ENCODE measurements at regions not wholly inside any gene's neighbourhood (a gene's known extent, or its start where the extent isn't known, plus 50 kb on each side); places are given as distances from the start of the nearest gene placed in this dataset.

DNA sequence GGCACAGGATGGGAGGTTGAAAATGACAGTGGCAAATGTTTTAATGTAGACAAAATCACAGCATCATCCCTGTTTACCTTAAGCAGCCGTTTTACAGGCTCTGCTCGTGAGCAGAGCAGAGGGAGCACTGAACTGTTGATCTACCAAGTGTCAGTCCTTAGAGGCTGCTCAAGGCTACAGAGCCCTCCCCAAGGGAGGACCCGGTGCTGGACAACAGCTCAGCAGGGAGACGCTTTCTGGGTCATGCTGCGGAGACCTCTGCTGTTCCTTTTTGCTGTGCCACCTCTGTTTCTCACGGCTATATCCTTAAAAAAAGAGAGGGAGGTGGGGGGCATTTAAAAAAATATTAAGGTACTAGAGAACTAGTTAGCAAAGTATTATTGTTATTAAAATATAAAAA lies 400.2 kb downstream of the GABRB3 start:
- H3K4me3 ChIP-seq: no peak overlapping the region
- H3K9me3 ChIP-seq: no peaks in the 10 kb centered on the region
- no peak for DNase-seq (ENCODE audit: extremely low spot score in 2 of 2)
- no peak overlapping the region for H3K27ac ChIP-seq
- TF ChIP-seq, protein P1, sequence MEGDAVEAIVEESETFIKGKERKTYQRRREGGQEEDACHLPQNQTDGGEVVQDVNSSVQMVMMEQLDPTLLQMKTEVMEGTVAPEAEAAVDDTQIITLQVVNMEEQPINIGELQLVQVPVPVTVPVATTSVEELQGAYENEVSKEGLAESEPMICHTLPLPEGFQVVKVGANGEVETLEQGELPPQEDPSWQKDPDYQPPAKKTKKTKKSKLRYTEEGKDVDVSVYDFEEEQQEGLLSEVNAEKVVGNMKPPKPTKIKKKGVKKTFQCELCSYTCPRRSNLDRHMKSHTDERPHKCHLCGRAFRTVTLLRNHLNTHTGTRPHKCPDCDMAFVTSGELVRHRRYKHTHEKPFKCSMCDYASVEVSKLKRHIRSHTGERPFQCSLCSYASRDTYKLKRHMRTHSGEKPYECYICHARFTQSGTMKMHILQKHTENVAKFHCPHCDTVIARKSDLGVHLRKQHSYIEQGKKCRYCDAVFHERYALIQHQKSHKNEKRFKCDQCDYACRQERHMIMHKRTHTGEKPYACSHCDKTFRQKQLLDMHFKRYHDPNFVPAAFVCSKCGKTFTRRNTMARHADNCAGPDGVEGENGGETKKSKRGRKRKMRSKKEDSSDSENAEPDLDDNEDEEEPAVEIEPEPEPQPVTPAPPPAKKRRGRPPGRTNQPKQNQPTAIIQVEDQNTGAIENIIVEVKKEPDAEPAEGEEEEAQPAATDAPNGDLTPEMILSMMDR (IDR thresholded peaks at IDR 0.05): no peak
- TF ChIP-seq POLR2AphosphoS5 (IDR thresholded peaks at IDR 0.05; ENCODE audit: insufficient read depth in 1 of 2, low read depth in 1 of 2) (no peak), POLR2A (IDR thresholded peaks at IDR 0.05) (no peak)
- H3K27me3 ChIP-seq: no peaks in the 10 kb centered on the region
- intact Hi-C loops (cut with DNase I): no loop called here
- no peaks in the 10 kb centered on the region for H3K36me3 ChIP-seq
- H3K4me1 ChIP-seq: no peaks in the 10 kb centered on the region

DNA sequence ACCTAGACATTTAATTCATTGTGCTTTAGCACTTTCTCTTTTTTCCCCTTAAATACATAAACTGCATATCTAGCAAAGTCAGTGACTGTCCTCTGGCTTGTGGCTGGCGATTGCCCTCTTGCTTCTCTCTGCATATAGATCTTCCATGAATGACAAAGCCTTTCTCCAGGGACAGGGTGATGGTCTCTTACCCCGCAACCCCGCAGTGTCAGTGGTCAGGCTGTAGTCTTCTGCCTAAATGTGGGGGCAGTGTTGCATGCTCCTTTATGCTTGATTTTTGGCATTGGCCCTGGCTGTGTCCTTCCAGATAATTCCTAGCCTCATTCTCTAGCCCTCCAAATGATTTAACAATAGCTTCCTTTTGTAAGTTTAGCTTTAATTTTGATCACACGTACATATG lies 407.8 kb downstream of the GABRB3 start:
- Histone ChIP-seq H3K9me3 (no peaks in the 10 kb centered on the region), H3K27me3 (no peaks in the 10 kb centered on the region), H3K36me3 (no peaks in the 10 kb centered on the region), H3K4me1 (no peaks in the 10 kb centered on the region), H3K27ac (no peak overlapping the region), H3K4me3 (no peak overlapping the region)
- no peak for DNase-seq (ENCODE audit: extremely low spot score in 2 of 2)
- intact Hi-C loops (cut with DNase I): no loop called here
- TF ChIP-seq, protein P1 (IDR thresholded peaks at IDR 0.05): no peak
- no peak for TF ChIP-seq POLR2A (IDR thresholded peaks at IDR 0.05)
- no peak for TF ChIP-seq POLR2AphosphoS5 (IDR thresholded peaks at IDR 0.05; ENCODE audit: insufficient read depth in 1 of 2, low read depth in 1 of 2)

GRCh38 chr15:26359855-26360254 lies 413.0 kb downstream of the GABRB3 start:
- Histone ChIP-seq H3K27me3 (no peaks in the 10 kb centered on the region), H3K4me1 (no peaks in the 10 kb centered on the region), H3K4me3 (no peak overlapping the region), H3K27ac (no peak overlapping the region), H3K9me3 (no peaks in the 10 kb centered on the region), H3K36me3 (no peaks in the 10 kb centered on the region)
- TF ChIP-seq POLR2AphosphoS5 (IDR thresholded peaks at IDR 0.05; ENCODE audit: insufficient read depth in 1 of 2, low read depth in 1 of 2) (no peak), POLR2A (IDR thresholded peaks at IDR 0.05) (no peak)
- TF ChIP-seq, protein P1 (IDR thresholded peaks at IDR 0.05): no peak
- intact Hi-C loops (cut with DNase I): no loop called here
- no peak for DNase-seq (ENCODE audit: extremely low spot score in 2 of 2)

DNA sequence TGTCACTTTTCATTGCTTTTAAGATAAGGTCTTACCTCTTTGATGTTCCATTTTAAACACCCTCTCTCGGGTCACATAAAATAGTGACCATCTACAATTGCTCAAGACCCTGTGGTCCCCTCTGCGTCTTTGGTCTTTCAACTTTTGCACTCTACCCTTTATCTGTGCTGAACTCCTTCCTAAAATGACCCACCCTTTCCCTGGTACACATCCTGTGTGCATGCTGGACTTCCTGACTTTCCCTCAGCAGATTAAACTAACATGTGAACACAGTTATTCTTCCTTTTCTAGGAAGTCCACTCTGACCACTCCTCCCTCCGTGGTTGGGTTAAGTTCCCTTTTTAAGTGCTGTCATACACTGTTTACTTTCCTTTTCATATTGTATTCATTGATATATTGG lies 414.2 kb downstream of the GABRB3 start:
- Histone ChIP-seq H3K36me3 (no peaks in the 10 kb centered on the region), H3K9me3 (no peaks in the 10 kb centered on the region), H3K4me1 (no peaks in the 10 kb centered on the region), H3K27me3 (no peaks in the 10 kb centered on the region), H3K4me3 (no peak overlapping the region), H3K27ac (no peak overlapping the region)
- intact Hi-C loops (cut with DNase I): no loop called here
- no peak for TF ChIP-seq POLR2AphosphoS5 (IDR thresholded peaks at IDR 0.05; ENCODE audit: insufficient read depth in 1 of 2, low read depth in 1 of 2)
- TF ChIP-seq, protein P1 (IDR thresholded peaks at IDR 0.05): no peak
- TF ChIP-seq POLR2A (IDR thresholded peaks at IDR 0.05): no peak
- no peak for DNase-seq (ENCODE audit: extremely low spot score in 2 of 2)

DNA sequence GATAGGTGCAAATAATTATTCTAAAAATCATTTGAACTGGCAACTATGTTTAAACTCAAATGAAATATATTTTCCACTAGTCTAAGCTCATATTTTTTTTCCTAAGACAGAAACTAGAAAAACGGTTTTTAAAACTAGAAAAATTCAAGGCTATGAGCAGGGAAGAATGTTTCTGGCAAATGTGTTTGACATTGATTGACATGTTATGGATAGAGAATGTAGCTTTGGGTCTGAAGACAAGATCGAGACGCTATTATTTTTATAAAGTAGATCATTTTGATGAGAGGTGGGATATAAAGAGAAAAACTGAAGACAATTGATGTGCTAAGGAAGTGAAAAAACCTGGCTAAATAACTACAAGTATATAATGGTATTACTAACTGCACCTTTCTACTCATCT lies 415.2 kb downstream of the GABRB3 start:
- H3K27ac ChIP-seq: no peak overlapping the region
- H3K9me3 ChIP-seq: no peaks in the 10 kb centered on the region
- intact Hi-C loops (cut with DNase I): no loop called here
- TF ChIP-seq, protein P1 (IDR thresholded peaks at IDR 0.05): no peak
- TF ChIP-seq POLR2A (IDR thresholded peaks at IDR 0.05) (no peak), POLR2AphosphoS5 (IDR thresholded peaks at IDR 0.05; ENCODE audit: insufficient read depth in 1 of 2, low read depth in 1 of 2) (no peak)
- no peaks in the 10 kb centered on the region for H3K4me1 ChIP-seq
- DNase-seq (ENCODE audit: extremely low spot score in 2 of 2): no peak
- H3K27me3 ChIP-seq: no peaks in the 10 kb centered on the region
- no peaks in the 10 kb centered on the region for H3K36me3 ChIP-seq
- H3K4me3 ChIP-seq: no peak overlapping the region

Data from vagina (tissue), 2 donors.